ENCODE measurements at regions not wholly inside any gene's neighbourhood (a gene's known extent, or its start where the extent isn't known, plus 50 kb on each side); places are given as distances from the start of the nearest gene placed in this dataset.

DNA sequence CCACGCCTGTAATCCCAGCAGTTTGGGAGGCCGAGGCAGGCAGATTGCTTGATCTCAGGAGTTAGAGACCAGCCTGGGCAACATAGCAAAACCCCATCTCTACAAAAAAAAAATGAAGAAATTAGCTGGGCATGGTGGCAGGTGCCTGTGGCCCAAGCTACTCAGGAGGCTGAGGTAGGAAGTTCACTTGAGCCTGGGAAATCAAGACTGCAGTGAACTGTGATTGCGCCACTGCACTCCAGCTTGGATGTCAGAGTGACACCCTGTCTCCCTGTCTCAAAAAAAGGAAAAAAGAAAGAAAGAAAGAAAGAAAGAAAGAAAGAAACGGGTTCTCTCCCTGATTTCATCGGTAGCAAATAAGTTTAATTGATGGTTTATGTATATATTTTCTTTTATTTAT lies 64.6 kb upstream of the ESX1 start:
- Histone ChIP-seq H3K9me2 (ENCODE audit: insufficient read depth, low read length) (no peaks in the 10 kb centered on the region), H4K20me1 (ENCODE audit: insufficient read depth) (no peaks in the 10 kb centered on the region), H3K4me2 (ENCODE audit: low read length) (no peak overlapping the region), H3K9me3 (ENCODE audit: low read length) (no peaks in the 10 kb centered on the region), H3K79me2 (replicated peaks; ENCODE audit: insufficient read depth, low read length) (no peaks in the 10 kb centered on the region), H3K36me3 (ENCODE audit: insufficient read depth, low read length) (no peaks in the 10 kb centered on the region), H3K27ac (ENCODE audit: low read length) (no peak overlapping the region), H3K9ac (ENCODE audit: low read length) (no peak overlapping the region), H3F3A (ENCODE audit: insufficient read depth, low read length, poor library complexity, severe bottlenecking) (no peaks in the 10 kb centered on the region), H3K27me3 (ENCODE audit: insufficient read depth, low read depth, low read length) (no peaks in the 10 kb centered on the region), H3K4me3 (ENCODE audit: low read length) (no peak overlapping the region), H2AFZ (ENCODE audit: low read depth, low read length) (no peak overlapping the region)
- TF ChIP-seq EZH2 (IDR thresholded peaks at IDR 0.05; ENCODE audit: borderline replicate concordance, insufficient read depth, low read length, poor library complexity, severe bottlenecking) (no peak), SMC3 (conservative IDR thresholded peaks at IDR 0.05; ENCODE audit: poor library complexity) (no peak), RAD21 (conservative IDR thresholded peaks at IDR 0.05) (no peak), TAF1 (IDR thresholded peaks at IDR 0.05; ENCODE audit: low read depth) (no peak)
- TF ChIP-seq, protein P1, sequence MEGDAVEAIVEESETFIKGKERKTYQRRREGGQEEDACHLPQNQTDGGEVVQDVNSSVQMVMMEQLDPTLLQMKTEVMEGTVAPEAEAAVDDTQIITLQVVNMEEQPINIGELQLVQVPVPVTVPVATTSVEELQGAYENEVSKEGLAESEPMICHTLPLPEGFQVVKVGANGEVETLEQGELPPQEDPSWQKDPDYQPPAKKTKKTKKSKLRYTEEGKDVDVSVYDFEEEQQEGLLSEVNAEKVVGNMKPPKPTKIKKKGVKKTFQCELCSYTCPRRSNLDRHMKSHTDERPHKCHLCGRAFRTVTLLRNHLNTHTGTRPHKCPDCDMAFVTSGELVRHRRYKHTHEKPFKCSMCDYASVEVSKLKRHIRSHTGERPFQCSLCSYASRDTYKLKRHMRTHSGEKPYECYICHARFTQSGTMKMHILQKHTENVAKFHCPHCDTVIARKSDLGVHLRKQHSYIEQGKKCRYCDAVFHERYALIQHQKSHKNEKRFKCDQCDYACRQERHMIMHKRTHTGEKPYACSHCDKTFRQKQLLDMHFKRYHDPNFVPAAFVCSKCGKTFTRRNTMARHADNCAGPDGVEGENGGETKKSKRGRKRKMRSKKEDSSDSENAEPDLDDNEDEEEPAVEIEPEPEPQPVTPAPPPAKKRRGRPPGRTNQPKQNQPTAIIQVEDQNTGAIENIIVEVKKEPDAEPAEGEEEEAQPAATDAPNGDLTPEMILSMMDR (IDR thresholded peaks at IDR 0.05; ENCODE audit: poor library complexity, severe bottlenecking), result no peak

DNA sequence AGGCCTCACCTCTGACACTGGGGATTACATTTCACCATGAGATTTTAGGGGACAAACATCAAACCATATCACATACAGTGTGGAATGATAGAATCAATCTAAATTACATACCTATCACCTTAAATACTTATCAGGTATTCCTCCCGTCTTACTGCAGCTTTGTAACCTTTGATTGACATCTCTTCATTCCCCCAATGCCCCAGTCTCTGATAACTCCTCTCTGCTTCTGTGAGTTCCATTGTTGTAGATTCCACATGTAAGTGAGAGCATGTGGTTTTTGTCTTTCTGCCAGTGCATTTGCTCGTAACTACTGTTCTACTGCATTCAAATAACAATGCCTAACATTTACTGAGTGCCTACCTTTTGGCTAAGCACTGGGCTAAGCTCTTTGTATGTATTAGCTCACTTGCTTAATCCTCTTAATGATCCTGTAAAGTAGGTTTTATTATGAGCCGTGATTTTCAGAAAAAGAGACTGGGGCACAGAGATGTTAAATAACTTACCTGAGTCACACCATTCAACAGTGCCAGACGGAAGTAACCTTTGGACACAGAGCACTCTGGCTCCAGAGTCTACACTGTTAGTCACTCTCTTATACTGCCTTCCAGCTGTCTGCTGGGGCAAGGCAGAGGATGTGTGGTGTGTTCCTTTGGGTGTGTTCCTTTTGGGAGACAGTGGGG lies 63.7 kb upstream of the ESX1 start:
- H4K20me1 ChIP-seq (ENCODE audit: insufficient read depth), result no peaks in the 10 kb centered on the region
- no peaks in the 10 kb centered on the region for H3K9me2 ChIP-seq (ENCODE audit: insufficient read depth, low read length)
- no peak overlapping the region for H3K4me3 ChIP-seq (ENCODE audit: low read length)
- peak overlapping the region; percentile 53 for H3K27ac ChIP-seq (ENCODE audit: low read length)
- H3F3A ChIP-seq (ENCODE audit: insufficient read depth, low read length, poor library complexity, severe bottlenecking), result no peaks in the 10 kb centered on the region
- H3K36me3 ChIP-seq (ENCODE audit: insufficient read depth, low read length), result no peaks in the 10 kb centered on the region
- TF ChIP-seq, protein P2, sequence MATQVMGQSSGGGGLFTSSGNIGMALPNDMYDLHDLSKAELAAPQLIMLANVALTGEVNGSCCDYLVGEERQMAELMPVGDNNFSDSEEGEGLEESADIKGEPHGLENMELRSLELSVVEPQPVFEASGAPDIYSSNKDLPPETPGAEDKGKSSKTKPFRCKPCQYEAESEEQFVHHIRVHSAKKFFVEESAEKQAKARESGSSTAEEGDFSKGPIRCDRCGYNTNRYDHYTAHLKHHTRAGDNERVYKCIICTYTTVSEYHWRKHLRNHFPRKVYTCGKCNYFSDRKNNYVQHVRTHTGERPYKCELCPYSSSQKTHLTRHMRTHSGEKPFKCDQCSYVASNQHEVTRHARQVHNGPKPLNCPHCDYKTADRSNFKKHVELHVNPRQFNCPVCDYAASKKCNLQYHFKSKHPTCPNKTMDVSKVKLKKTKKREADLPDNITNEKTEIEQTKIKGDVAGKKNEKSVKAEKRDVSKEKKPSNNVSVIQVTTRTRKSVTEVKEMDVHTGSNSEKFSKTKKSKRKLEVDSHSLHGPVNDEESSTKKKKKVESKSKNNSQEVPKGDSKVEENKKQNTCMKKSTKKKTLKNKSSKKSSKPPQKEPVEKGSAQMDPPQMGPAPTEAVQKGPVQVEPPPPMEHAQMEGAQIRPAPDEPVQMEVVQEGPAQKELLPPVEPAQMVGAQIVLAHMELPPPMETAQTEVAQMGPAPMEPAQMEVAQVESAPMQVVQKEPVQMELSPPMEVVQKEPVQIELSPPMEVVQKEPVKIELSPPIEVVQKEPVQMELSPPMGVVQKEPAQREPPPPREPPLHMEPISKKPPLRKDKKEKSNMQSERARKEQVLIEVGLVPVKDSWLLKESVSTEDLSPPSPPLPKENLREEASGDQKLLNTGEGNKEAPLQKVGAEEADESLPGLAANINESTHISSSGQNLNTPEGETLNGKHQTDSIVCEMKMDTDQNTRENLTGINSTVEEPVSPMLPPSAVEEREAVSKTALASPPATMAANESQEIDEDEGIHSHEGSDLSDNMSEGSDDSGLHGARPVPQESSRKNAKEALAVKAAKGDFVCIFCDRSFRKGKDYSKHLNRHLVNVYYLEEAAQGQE (IDR thresholded peaks at IDR 0.05; ENCODE audit: borderline replicate concordance), result no peak
- TF ChIP-seq SMC3 (conservative IDR thresholded peaks at IDR 0.05; ENCODE audit: poor library complexity), result no peak
- no peak for TF ChIP-seq RAD21 (conservative IDR thresholded peaks at IDR 0.05)
- TF ChIP-seq POLR2AphosphoS5 (IDR thresholded peaks at IDR 0.05), result no peak
- TF ChIP-seq EZH2 (IDR thresholded peaks at IDR 0.05; ENCODE audit: borderline replicate concordance, insufficient read depth, low read length, poor library complexity, severe bottlenecking), result no peak
- TF ChIP-seq, protein P1 (IDR thresholded peaks at IDR 0.05; ENCODE audit: poor library complexity, severe bottlenecking), result no peak
- TF ChIP-seq MXI1 (conservative IDR thresholded peaks at IDR 0.05; ENCODE audit: poor library complexity, severe bottlenecking), result no peak
- no peak for TF ChIP-seq EP300 (conservative IDR thresholded peaks at IDR 0.05; ENCODE audit: poor library complexity, severe bottlenecking)
- H3K79me2 ChIP-seq (replicated peaks; ENCODE audit: insufficient read depth, low read length), result no peaks in the 10 kb centered on the region
- no peaks in the 10 kb centered on the region for H3K9me3 ChIP-seq (ENCODE audit: low read length)
- H3K4me2 ChIP-seq (ENCODE audit: low read length), result no peak overlapping the region
- H3K9ac ChIP-seq (ENCODE audit: low read length), result no peak overlapping the region
- H3K27me3 ChIP-seq (ENCODE audit: insufficient read depth, low read depth, low read length), result no peaks in the 10 kb centered on the region
- H2AFZ ChIP-seq (ENCODE audit: low read depth, low read length), result peak overlapping the region; percentile 33
